ENCODE measurements at regions not wholly inside any gene's neighbourhood (a gene's known extent, or its start where the extent isn't known, plus 50 kb on each side); places are given as distances from the start of the nearest gene placed in this dataset.

DNA sequence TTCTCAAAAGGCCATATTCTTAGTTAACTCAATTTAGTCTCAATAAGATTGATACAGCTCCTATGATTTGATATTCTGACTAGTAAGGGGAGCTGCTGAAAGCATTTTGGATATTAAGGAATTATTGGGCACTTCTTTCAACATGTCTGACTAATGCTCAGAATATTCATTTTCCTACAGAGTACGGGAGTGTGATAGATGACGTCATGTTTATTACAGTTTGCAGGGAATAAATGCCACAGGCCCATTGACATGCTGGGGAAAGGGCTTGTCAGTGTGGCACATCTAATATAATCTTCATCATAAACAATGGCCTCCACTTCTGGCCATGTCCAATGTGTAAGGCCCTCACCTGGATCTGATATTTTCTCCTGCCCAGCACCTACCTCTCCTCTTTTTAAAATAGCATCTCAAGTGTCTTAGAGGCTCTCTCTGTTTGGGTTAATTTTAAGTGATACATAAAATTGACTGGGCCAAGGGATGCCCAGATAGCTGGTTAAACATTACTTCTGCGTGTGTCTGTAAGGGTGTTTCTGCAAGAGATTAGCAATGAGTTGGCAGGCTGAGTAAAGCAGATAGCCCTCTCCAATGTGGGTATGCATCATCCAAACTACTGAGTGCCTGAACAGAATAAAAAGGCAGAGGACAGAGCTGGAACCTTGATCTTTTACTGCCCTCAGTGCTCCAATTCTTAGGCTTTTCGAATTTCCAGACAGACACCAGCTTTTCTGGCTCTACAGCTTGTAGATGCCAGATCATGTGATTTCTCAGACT lies 99.3 kb downstream of the SLC24A2 start:
- no peak for DNase-seq
- Histone ChIP-seq H3K27ac (ENCODE audit: low read depth, low read length) (no peak overlapping the region), H3K4me3 (ENCODE audit: low read length) (no peak overlapping the region), H3K27me3 (ENCODE audit: control insufficient read depth, insufficient read depth, low read length, poor library complexity, severe bottlenecking) (no peaks in the 10 kb centered on the region), H3K9ac (ENCODE audit: extremely low read depth, low read length, poor library complexity, severe bottlenecking) (no peak overlapping the region), H3K9me3 (ENCODE audit: control insufficient read depth, low read length) (peaks cover 8% of the 10 kb centered on the region), H3K36me3 (ENCODE audit: control insufficient read depth, insufficient read depth, low read length) (no peaks in the 10 kb centered on the region), H3K4me1 (ENCODE audit: control insufficient read depth, insufficient read depth, low read length) (no peaks in the 10 kb centered on the region)
- H3K9me3 Mint-ChIP-seq: peaks cover 18% of the 10 kb centered on the region
- H3K4me1 Mint-ChIP-seq: no peaks in the 10 kb centered on the region
- no peak overlapping the region for H3K4me3 Mint-ChIP-seq
- H3K36me3 Mint-ChIP-seq (ENCODE audit: low read depth): no peaks in the 10 kb centered on the region
- 90 to 97% methylated on average over 4 of the region's 4 CpGs for WGBS, 2 experiments (ENCODE audit: insufficient coverage in 1 of 2, insufficient read length in 1 of 2)
- TF ChIP-seq, protein P1, sequence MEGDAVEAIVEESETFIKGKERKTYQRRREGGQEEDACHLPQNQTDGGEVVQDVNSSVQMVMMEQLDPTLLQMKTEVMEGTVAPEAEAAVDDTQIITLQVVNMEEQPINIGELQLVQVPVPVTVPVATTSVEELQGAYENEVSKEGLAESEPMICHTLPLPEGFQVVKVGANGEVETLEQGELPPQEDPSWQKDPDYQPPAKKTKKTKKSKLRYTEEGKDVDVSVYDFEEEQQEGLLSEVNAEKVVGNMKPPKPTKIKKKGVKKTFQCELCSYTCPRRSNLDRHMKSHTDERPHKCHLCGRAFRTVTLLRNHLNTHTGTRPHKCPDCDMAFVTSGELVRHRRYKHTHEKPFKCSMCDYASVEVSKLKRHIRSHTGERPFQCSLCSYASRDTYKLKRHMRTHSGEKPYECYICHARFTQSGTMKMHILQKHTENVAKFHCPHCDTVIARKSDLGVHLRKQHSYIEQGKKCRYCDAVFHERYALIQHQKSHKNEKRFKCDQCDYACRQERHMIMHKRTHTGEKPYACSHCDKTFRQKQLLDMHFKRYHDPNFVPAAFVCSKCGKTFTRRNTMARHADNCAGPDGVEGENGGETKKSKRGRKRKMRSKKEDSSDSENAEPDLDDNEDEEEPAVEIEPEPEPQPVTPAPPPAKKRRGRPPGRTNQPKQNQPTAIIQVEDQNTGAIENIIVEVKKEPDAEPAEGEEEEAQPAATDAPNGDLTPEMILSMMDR (conservative IDR thresholded peaks at IDR 0.05): no peak
- H3K27ac Mint-ChIP-seq: no peak overlapping the region
- peaks cover 2% of the 10 kb centered on the region for H3K27me3 Mint-ChIP-seq (ENCODE audit: insufficient read depth)

GRCh38 chr9:19683715-19684114 lies 105.1 kb downstream of the SLC24A2 start:
- H3K9ac ChIP-seq (ENCODE audit: extremely low read depth, low read length, poor library complexity, severe bottlenecking): no peak overlapping the region
- peaks cover 8% of the 10 kb centered on the region for H3K9me3 ChIP-seq (ENCODE audit: control insufficient read depth, low read length)
- TF ChIP-seq, protein P1 (conservative IDR thresholded peaks at IDR 0.05): no peak
- WGBS, 2 experiments (ENCODE audit: insufficient coverage in 1 of 2, insufficient read length in 1 of 2): 61% methylated on average over 2 of the region's 2 CpGs; no CpG with 5 or more reads in 1 of the 2 experiments
- no peak overlapping the region for H3K27ac Mint-ChIP-seq
- H3K9me3 Mint-ChIP-seq: peaks cover 18% of the 10 kb centered on the region
- H3K27me3 ChIP-seq (ENCODE audit: control insufficient read depth, insufficient read depth, low read length, poor library complexity, severe bottlenecking): no peaks in the 10 kb centered on the region
- no peak overlapping the region for H3K27ac ChIP-seq (ENCODE audit: low read depth, low read length)
- H3K4me1 Mint-ChIP-seq: peaks cover 9% of the 10 kb centered on the region
- H3K36me3 ChIP-seq (ENCODE audit: control insufficient read depth, insufficient read depth, low read length): no peaks in the 10 kb centered on the region
- peaks cover 2% of the 10 kb centered on the region for H3K27me3 Mint-ChIP-seq (ENCODE audit: insufficient read depth)
- no peaks in the 10 kb centered on the region for H3K4me1 ChIP-seq (ENCODE audit: control insufficient read depth, insufficient read depth, low read length)
- H3K4me3 ChIP-seq (ENCODE audit: low read length): no peak overlapping the region
- H3K4me3 Mint-ChIP-seq: no peak overlapping the region
- no peaks in the 10 kb centered on the region for H3K36me3 Mint-ChIP-seq (ENCODE audit: low read depth)
- no peak for DNase-seq

GRCh38 chr9:19682397-19682796 lies 106.4 kb downstream of the SLC24A2 start:
- Histone ChIP-seq H3K27me3 (ENCODE audit: control insufficient read depth, insufficient read depth, low read length, poor library complexity, severe bottlenecking) (no peaks in the 10 kb centered on the region), H3K27ac (ENCODE audit: low read depth, low read length) (no peak overlapping the region), H3K36me3 (ENCODE audit: control insufficient read depth, insufficient read depth, low read length) (no peaks in the 10 kb centered on the region), H3K9me3 (ENCODE audit: control insufficient read depth, low read length) (peaks cover 8% of the 10 kb centered on the region), H3K4me1 (ENCODE audit: control insufficient read depth, insufficient read depth, low read length) (no peaks in the 10 kb centered on the region), H3K4me3 (ENCODE audit: low read length) (no peak overlapping the region), H3K9ac (ENCODE audit: extremely low read depth, low read length, poor library complexity, severe bottlenecking) (no peak overlapping the region)
- WGBS, 2 experiments (ENCODE audit: insufficient coverage in 1 of 2, insufficient read length in 1 of 2): 88 to 100% methylated on average over 1 to 2 of the region's 2 CpGs
- Mint-ChIP-seq H3K4me1 (peaks cover 12% of the 10 kb centered on the region), H3K36me3 (ENCODE audit: low read depth) (no peaks in the 10 kb centered on the region), H3K4me3 (no peak overlapping the region), H3K27me3 (ENCODE audit: insufficient read depth) (peaks cover 2% of the 10 kb centered on the region), H3K9me3 (peaks cover 18% of the 10 kb centered on the region), H3K27ac (no peak overlapping the region)
- DNase-seq: no peak
- TF ChIP-seq, protein P1 (conservative IDR thresholded peaks at IDR 0.05): no peak

Data from endodermal cell (in vitro differentiated cells).